HG03108 (cell line): ENCODE measurements at regions not wholly inside any gene's neighbourhood (a gene's known extent, or its start where the extent isn't known, plus 50 kb on each side); places are given as distances from the start of the nearest gene placed in this dataset.
"Not testable (repeated sequence)": the region's sequence is repeated elsewhere in the genome, so short reads cannot be mapped to it uniquely, and the experiment has no call there.

Experiments used
- ATAC-seq: cut with Tn5 transposase; IDR thresholded peaks from one replicate; pipeline ENCODE4 v1.9.1; 2021; ENCODE audit warnings: moderate library complexity; ENCODE audit not compliant: unreplicated experiment

DNA sequence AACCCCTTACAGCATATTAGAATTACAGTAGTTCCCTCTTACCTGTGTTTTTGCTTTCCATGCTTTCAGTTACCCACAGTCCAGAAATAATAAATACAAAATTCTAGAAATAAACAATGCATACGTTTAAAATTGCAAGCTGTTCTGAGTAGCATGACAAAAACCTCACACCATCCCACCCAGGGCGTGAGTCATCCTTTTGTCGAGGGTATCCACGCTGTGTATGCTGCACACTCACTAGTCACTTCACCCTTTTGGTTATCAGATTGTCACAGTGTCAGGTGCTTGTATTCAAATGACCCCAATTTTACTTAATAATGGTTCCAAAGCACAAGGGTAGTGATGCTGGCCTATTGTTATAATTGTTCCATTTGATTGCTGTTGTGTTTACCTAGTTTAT is 72.5 kb upstream of the P3H2 start:
- ATAC-seq, result no peak

DNA sequence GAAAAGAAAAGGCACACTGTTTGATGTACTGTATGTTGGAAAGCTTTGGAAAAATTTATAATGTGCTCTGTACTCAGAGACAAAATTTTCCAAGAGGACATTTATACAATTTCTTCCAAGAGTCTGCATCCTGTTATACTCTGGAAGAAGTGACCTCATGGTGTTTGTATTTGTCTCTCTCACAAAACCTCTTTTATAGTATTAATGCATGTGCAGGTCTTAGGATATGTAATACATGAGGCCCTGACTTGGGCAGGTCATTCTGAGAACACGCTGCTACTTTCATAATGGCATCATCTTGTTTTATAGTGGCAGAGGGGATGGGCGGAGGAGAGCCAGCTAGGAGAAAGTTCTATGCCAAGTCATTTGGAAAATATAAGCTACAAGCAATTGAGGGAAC is 72.0 kb upstream of the P3H2 start:
- no peak for ATAC-seq

DNA sequence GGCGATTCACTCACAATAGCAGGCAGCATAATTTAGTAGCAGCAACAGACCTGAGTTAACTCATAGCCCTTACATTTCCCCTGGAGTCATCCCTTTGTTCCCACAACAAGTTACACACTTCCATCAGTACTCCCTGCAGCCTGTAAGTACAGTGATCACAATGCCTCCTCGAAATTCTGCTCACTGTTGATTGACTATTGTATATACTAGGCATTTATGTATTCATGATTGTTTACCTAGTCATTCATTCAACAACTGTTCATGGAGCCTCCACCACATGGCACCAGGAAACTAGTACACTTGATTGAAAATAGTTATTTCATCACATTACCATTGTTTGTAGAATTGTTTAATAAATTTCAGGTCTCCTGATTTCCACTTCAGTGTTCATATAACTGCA is 71.4 kb upstream of the P3H2 start:
- ATAC-seq, result no peak

DNA sequence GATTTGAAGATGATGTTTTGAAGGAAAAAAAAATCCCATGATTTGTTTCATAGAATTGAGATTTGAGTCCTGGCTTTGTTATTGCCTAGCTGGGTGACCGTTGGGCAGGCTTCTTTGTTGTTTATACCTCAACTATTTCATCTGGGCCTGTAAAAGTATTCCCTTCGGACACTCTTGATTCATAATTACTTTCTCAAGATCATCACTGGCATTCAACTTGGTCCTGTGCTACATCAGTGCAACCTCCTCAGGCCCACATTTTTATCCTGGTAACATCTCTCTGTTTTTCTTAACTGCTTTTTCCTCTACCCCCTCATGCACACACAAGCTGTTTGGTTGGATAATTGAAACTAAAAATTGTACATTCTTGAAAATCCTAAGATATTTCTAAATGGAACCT is 67.5 kb upstream of the P3H2 start:
- no peak for ATAC-seq

DNA sequence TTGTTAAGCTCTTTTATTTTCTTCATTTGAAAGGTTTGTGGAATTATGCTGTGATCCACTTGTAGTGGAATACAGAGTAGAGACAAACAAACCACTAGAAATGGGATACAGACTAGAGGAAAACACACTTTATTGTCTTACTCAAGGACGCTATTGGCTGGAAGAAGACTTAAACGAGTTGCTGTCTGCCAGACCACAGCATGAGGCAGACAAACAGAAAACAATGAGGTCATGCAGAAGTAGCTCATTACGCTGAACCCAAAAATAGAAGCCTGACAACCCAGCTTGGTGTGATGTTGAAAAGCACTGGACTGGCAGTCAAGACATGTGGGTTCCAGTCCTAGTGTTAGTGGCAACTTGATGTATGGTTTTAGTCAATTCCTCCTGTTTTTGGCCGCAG is 62.4 kb upstream of the P3H2 start:
- no peak for ATAC-seq

- ATAC-seq, result no peak
Observed at GRCh38 chr3:190182418-190183043, 61.8 kb upstream of the P3H2 start.

DNA sequence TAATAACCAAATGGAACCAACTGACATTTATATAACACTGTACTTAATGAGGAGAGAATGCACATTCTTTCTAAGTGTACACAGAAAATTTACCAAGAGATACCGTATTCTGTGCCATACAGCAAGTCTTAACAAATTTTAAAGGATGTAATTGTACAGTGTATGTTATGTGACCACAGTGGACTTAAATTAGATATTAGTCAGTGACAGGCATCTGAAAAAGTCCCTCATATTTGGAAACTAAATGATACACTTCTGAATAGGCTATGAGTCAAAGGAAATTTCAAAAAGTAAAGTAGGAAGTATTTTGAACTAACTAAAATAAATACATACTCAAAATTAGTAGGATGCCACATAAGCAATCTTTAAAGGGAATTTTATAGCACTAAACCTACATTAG is 59.6 kb upstream of the P3H2 start:
- ATAC-seq, result no peak

DNA sequence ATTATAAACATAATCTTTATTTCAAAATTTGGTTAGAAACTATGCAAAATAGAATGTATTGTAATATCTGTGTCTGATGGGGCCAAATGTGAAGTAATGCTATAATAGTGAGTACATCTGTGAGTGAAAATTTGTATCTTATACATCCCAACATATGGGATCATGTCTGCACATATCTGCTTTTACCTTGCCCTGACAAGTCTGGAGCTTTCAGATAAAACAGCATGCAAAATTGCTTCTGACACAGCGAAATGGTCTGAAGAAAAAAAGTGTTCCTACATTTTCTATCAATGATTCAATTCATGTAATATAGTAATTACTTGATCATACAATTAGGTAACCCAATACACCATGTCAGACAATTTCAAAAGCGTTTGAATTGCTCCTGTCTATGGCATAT is 58.1 kb upstream of the P3H2 start:
- ATAC-seq, result no peak

DNA sequence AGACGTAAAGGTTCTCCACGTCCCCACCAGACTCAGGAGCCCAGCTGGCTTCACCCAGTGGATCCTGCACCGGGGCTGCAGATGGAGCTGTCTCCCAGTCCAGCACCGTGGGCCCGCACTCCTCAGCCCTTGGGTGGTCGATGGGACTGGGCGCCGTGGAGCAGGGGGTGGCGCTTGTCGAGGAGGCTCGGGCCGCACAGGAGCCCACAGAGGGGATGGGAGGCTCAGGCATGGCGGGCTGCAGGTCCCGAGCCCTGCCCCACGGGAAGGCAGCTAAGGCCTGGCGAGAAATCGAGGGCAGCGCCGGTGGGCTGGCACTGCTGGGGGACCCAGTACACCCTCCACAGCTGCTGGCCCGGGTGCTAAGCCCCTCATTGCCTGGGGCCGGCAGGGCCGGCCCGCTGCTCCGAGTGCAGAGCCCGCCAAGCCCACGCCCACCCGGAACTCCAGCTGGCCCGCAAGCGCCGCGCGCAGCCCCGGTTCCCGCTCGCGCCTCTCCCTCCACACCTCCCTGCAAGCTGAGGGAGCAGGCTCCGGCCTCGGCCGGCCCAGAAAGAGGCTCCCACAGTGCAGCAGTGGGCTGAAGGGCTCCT is 56.3 kb upstream of the P3H2 start:
- not testable (repeated sequence) for ATAC-seq

GRCh38 chr3:190176106-190176505 is 55.4 kb upstream of the P3H2 start:
- not testable (repeated sequence) for ATAC-seq

- no peak for ATAC-seq
Observed at GRCh38 chr3:190175490-190175889, 54.8 kb upstream of the P3H2 start.

DNA sequence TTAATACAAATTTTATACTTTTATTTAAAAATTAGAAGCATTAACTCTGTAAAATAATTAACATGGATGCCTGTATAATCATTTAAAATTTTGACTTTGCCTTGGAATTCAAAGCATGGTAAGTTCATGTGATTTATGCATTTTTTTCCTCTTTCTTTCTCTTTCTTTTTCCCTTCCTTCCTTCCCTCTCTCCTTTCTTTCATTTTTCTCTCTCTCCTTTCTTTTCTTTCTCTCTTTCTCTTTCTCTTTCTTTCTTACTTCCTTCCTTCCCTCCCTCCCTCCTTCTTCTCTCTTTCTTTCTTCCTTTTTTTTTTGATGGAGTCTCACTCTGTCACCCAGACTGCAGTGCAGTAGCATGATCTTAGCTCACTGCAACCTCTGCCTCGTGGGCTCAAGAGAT is 53.8 kb upstream of the P3H2 start:
- no peak for ATAC-seq

GRCh38 chr3:190173426-190173825 is 52.7 kb upstream of the P3H2 start:
- ATAC-seq, result no peak

GRCh38 chr3:190172751-190173150 is 52.1 kb upstream of the P3H2 start:
- ATAC-seq, result no peak
